ENCODE measurements at regions not wholly inside any gene's neighbourhood (a gene's known extent, or its start where the extent isn't known, plus 50 kb on each side); places are given as distances from the start of the nearest gene placed in this dataset.
"Not testable (repeated sequence)": the region's sequence is repeated elsewhere in the genome, so short reads cannot be mapped to it uniquely, and the experiment has no call there.

GRCh38 chr17:5753421-5753820 lies 169.1 kb upstream of the NLRP1 start:
- no peak for DNase-seq

GRCh38 chr17:5757314-5757907 lies 173.1 kb upstream of the NLRP1 start:
- no peak for DNase-seq

- no peak for DNase-seq
These were observed 174.3 kb upstream of the NLRP1 start for GRCh38 chr17:5758651-5759050.

DNA sequence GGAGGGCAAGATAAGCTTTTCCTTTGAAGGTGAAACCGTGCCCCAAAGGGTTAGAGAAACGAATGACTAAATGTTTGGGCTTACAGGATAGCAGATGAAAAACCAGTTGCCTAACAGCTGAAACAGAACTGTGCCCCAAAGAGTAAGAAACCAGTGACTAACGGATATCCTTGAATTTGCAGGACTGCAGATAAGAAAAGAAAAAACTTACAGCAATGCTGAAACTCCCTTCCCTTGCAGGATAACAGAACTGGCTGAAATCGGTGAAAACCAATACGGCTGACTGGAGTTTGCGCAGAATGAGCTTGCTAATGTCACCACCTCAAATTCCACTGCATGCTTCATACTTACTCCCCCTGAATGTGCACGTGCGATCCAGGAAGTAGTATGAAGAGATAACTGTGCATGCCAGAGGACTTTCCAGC lies 175.2 kb upstream of the NLRP1 start:
- no peak for DNase-seq

GRCh38 chr17:5762191-5762590 lies 177.9 kb upstream of the NLRP1 start:
- DNase-seq = no peak

- no peak for DNase-seq
These were observed 179.4 kb upstream of the NLRP1 start for GRCh38 chr17:5763595-5764306.

GRCh38 chr17:5769593-5770354 lies 185.5 kb upstream of the NLRP1 start:
- DNase-seq = no peak

- no peak for DNase-seq
These were observed 186.3 kb upstream of the NLRP1 start for GRCh38 chr17:5770441-5771270.

GRCh38 chr17:5771271-5771577 lies 186.9 kb upstream of the NLRP1 start:
- DNase-seq = not testable (repeated sequence)

DNA sequence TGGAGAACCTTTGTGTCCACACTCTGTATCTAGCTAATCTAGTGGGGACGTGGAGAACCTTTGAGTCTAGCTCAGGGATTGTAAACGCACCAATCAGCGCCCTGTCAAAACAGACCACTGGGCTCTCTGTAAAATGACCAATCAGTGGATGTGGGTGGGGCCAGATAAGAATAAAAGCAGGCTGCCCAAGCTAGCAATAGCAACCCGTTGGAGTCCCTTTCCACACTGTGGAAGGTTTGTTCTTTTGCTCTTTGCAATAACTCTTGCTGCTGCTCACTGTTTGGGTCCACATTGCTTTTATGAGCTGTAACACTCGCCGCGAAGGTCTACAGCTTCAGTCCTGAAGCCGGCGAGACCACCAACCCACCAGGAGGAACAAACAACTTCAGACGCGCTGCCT lies 187.7 kb upstream of the NLRP1 start:
- DNase-seq = not testable (repeated sequence)

DNA sequence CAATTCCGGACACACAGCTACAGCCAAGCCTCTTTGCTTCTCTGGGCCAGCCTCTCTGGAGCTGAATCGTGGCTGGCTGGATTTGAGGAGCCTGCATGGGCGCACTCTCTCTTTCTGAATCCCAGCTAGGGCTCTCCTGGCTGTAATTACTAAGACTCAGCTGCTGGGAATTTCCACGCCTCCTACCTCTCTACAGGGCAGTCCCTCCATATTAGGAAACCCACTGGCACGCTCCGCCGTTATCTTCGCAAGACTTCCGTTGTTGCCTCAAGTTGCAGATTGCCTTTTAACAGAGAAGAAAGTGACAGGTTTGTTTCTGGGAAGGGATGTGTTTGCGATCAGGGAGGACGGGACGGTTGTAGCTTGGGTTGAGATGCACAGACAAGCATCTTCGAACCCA lies 188.4 kb upstream of the NLRP1 start:
- no peak for DNase-seq

GRCh38 chr17:5773816-5774360 lies 189.6 kb upstream of the NLRP1 start:
- no peak for DNase-seq

DNA sequence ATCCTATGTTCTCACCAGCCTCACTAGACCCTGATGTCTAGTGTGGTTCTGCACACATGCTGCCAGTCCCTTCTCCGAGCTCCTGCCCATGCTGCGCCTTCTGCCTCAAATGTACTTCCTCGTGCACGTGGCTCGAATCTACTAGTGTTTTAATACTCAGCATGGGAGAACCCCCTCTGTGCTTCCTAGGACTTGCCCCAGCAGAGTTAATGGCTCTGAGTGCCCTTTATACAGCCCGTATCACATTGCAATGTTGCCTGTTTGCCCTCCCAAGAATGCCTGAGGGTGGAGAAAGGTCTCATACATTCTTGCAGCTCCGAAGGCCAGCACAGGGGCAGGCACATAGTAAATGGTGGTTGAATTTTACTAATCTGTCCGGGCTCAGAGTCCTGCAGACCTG lies 190.8 kb upstream of the NLRP1 start:
- no peak for DNase-seq

DNA sequence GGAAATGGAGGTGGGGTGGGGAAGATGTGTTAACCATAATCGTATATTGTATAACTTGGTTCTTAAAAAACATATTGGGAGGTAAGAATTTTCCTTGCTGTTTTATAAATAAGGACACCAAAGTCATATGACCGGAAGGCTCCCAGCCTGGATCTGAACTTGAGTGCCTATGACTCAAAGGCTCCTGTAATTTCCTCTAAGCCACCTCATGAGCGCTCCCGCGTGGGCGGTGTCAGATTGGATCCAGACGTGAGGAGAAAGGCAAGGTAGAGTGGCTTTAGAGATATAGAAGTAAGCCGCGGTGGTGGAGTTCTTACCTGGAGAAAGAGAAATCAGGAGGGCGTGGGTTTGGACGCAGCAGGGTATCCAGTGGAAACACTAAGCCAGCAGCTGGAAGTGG lies 196.2 kb upstream of the NLRP1 start:
- no peak for DNase-seq

GRCh38 chr17:5781236-5781927 lies 197.1 kb upstream of the NLRP1 start:
- no peak for DNase-seq

GRCh38 chr17:5783269-5783668 lies 199.0 kb upstream of the NLRP1 start:
- DNase-seq = no peak

DNA sequence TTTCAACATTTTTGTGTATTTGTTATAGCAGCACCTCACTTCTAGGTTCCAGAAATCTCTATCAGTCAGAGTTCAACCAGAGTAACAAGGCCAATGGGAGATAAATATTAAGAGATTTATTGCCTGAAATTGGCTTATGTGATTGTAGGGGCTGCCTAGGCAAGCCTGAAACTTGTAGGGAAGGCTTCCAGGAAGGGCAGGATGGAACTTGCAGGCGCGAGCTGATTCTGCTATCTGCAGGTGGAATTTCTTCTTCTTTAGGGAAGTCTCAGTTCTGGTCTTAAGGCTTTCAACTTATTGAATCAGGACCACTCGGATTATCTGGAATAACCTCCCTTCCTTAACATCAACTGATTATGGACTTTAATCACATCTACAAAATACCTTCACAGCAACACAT lies 199.5 kb upstream of the NLRP1 start:
- no peak for DNase-seq

DNA sequence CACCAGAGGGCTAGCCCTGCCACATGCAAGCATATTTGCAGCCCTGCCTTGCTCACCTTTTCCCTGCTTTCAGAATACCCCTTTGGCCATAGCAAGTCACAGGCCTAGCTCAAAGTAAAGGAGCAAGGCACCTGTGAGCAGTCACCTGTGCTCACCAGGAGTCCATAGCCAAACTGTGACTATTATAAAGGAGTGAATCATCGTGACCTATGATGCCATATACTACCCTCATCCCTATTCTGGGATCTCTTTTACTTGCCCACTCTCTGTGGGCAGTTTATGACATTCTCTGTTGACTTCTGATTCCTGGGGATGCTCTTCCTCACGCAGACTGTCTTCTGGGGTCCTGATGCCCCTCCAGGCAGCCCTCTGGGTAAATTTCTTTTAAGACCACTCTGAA lies 200.5 kb upstream of the NLRP1 start:
- no peak for DNase-seq

DNA sequence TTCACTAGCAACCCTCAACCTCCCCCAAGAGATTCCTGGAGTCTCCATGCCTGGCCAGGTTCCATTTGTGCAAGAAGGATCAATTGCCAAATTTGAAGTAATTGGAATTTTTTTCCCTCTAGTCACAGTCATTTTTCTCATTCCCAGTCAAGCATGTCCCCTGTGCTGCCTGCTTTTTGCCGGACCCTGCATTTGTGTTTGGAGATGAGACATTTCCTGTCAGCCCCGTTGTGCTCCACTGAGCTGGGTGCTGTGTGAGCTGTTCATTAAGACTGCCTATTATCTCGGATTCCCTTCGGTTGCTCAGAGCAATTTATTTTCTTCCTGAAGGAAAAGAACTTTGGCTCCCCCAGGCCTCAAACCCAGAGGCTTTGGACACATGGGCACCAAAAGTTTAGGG lies 201.0 kb upstream of the NLRP1 start:
- DNase-seq = no peak

DNA sequence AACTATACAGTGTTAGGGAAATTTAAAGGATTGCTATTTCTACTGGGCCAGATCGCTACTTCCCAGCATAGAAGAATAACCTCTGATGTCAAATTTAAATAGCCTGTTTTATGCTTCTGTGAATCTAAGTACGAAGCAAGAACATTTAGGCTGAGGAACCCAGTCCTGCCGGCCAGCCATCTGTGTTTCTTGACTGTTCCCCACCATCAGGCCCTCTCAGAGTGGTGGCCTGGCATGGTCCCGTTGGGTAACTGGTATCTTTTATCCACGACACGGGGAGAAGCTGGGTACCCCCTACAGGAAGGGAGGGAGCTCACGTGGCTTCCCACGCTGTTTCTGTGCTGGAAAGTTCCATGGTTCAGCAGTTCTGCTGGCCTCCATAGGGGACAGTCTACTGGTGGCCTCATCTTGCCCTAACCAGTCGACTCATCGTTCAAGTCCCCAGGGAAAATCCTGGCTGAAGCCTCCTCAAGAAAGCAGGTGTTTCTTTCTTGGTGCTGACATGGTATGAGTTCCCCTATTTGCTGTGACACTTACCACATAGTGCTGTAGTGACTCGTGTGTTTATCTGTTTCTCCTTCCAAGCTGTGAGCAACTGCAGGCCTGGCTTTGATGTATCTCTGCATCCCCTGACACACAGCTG lies 201.7 kb upstream of the NLRP1 start:
- no peak for DNase-seq

DNA sequence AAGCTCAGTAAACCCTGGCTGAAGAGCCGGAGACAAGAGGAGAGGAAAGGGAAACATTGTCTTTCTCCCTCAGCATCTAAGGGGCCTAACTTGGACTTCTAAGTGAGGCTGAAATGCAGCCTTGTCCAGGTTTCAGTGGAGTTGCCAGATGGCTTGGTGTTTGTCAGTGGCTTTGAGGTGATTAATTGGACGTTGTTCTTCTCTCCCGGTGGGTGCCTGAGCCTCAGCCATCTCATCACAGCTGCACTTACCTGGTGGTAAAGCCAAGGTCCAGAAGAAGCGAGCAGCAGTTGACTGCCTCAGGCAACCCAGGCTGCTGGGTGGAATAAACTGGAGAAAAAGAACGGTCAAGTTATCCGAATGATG lies 202.2 kb upstream of the NLRP1 start:
- no peak for DNase-seq

DNA sequence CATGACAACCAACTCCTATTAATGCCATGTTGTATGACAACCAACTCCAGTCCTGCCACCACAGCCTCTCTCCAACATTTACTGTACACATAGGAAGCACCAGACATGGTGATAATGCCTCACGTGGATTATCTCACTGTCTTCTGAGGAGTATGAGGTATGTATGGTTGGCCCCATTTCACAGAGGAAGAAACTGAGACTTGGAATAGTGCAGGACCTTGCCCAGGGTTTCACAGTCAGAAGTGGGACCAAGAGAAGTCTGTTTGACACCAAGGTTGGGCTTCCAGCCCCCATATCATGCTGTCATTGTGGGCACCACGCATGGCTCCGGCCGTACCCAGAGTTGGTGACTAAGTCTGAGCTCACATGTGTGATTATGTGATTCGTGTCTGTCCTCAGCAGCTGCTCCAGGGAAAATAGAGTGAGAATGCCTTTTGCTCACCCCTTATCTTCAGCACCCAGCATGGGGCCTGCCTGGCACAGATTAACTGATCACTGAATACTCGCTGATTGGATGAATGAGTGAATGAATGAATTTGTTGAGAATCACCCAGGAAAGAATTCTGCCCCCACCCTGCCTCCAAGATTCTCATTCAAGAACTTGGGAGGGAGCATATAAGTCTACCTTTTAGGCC lies 204.1 kb upstream of the NLRP1 start:
- no peak for DNase-seq
